ENCODE measurements at regions not wholly inside any gene's neighbourhood (a gene's known extent, or its start where the extent isn't known, plus 50 kb on each side); places are given as distances from the start of the nearest gene placed in this dataset.

DNA sequence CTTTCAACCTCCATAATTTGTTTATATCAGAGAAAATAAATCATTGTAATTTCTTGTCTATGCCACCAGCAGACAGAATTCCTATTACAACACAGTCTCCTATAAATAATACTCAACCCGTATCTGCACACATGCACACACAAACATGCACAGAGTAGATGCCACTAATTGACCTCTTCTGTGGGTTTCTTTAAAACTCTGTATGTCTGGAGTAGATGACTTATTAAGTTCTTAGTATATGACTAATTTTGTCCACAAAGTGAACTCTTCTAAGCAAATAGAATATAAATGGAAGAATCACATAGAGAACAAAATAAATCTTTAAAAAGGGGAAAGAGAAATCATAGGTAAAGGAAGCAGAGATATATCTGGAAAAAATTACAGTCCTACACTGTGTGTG is 452.3 kb downstream of the MTRR start:
- TF ChIP-seq, protein P1, sequence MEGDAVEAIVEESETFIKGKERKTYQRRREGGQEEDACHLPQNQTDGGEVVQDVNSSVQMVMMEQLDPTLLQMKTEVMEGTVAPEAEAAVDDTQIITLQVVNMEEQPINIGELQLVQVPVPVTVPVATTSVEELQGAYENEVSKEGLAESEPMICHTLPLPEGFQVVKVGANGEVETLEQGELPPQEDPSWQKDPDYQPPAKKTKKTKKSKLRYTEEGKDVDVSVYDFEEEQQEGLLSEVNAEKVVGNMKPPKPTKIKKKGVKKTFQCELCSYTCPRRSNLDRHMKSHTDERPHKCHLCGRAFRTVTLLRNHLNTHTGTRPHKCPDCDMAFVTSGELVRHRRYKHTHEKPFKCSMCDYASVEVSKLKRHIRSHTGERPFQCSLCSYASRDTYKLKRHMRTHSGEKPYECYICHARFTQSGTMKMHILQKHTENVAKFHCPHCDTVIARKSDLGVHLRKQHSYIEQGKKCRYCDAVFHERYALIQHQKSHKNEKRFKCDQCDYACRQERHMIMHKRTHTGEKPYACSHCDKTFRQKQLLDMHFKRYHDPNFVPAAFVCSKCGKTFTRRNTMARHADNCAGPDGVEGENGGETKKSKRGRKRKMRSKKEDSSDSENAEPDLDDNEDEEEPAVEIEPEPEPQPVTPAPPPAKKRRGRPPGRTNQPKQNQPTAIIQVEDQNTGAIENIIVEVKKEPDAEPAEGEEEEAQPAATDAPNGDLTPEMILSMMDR (IDR thresholded peaks at IDR 0.05), result no peak

DNA sequence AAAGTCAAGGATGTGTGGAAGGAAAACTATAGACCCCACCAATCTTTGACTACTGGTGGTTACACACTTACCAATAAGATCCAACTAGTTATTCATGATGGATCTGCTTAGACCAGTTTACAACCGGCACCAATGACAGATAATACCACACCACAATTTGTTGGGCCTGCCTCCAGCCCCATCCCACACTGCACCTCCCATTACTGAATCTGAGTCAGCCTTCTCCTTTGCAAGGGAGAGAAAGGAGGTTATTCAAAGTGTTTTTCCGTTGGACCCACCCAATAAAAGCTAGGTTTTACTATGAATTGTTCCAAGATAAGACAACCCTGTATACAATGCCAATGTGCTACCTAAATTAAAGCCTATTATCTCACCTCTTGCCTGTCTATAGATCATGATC is 453.5 kb downstream of the MTRR start:
- TF ChIP-seq, protein P1 (IDR thresholded peaks at IDR 0.05), result no peak

DNA sequence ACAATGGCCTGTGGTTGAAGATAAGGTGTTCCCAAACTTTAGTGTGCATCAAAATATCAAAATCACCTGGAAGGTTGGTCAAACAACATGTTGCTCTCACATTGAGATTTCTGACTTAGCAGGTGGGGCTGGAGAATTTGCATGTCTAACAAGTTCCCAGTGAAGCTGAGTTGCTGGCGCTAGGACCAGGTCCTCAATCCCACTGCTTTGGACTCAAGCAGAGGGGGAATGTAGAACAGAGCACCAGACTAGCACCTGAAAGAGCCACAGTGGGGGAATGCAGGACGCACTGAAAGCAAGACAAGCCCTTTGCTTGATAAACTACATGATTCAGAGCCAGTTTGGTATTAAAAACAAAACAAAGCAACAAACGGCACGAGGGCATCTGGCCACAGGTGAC is 458.1 kb downstream of the MTRR start:
- TF ChIP-seq, protein P1 (IDR thresholded peaks at IDR 0.05), result no peak

DNA sequence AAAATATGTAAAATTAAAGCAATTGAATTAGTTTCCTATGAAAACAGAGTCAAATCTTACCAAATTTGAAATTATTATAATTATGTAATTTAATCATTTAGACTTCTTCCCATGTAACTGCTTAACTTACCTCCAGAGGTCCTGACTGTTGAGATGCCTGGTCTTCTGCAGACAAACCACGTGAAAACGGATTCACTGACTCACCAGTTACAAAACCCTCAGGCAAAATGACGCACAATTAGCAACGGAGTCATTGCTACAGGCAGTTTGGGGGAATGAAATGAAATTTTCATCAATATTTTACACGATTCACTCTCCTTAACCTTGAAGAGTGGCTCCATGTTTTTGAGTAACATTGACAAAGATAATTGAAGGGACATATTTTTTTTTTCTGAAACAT is 460.8 kb downstream of the MTRR start:
- TF ChIP-seq, protein P1 (IDR thresholded peaks at IDR 0.05), result no peak

DNA sequence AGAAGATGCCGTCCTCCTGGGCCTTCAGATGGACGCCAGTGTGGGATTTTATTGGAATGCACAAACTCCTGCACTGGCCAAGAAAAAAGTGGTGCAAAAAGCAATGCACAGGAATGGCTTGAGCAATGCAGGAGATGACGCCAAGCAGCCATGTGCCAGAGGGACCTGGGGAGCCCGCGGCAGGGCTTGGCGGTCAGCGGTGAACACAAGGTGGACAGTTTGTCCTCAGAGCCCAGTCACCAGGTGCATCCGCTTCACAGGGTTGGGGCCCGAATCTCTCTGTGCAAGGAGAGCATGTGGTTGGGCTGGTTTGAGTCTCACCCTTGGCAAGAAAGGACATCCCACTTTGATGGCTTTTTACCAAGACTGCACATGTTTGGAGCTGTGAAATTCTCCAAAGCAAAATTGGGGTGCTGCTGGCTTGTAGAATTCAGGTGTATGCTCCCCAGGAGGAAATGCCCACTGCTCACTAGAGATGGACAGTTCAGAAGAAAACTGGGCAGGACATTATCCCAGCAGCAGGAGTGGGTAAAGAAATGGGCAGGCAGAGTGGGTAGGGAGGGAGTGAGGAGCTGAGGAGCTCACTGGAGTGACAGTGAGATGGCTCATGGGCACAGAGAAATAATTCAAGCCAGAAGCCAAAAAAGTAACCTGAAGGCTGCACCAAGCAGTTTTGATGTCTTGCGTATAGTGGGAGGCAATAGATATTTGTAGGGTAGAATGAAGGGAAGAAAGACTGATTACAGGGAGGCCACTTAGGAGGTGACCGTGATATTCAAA is 463.9 kb downstream of the MTRR start:
- TF ChIP-seq, protein P1 (IDR thresholded peaks at IDR 0.05), result no peak

DNA sequence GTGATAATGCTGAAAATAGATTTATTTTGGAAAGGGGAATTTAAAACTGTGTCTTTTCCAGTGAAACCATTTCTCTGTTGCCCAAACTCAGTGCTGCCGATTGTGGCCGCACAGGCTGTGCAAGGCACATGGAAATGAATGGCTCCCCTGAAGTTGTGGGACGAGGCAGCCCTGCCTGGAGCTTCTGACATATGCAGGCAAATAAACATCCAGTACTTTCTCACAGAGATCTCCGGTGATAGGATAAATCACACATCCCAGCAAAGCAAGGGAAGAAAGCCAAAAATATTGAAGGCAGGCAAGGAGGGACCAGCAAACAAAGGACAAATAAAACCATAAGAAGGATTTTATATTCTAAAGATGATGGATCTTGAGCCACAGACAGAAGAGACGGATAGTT is 464.5 kb downstream of the MTRR start:
- TF ChIP-seq, protein P1 (IDR thresholded peaks at IDR 0.05), result no peak

DNA sequence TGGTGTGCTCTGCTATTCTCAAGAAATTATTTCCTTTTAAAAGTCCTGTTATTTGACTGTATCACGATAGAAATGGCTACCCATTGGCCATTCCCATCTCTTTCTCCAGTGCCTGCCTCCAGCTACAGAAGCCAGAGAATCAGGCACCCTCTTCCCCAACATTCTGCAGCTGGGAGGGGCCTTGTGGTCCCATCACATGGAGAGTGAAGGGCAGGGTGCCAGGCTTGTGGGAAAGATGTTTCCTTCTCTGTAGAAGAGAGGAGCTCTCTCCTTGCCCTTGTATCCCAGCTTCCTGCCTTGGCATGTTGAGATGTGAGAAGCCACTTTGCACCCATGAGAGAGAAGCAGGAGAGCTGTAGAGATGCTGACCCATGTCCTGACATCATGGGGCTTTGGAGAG is 465.0 kb downstream of the MTRR start:
- TF ChIP-seq, protein P1 (IDR thresholded peaks at IDR 0.05), result no peak

DNA sequence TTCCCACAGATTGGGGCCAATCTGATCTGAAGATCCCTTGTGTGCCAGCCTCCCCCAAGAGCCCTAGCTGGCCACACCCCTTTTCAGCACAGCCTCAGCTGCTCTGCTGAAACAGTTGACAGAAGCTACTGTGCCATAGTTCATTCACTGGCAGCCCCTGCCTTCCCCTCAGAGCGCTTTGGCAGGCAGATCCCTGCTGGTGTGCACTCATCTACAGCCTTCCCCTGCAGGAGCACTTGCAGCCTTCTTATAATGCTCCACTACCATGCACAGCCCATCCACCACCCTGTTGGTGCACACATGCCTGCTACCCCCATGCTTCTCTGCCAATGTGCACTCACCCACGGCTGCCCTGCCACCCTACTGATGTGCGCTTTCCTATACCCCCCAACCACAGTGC is 471.3 kb downstream of the MTRR start:
- TF ChIP-seq, protein P1 (IDR thresholded peaks at IDR 0.05), result no peak

Measured in LNCAP (cell line).